GM12878 (cell line): ENCODE measurements at regions not wholly inside any gene's neighbourhood (a gene's known extent, or its start where the extent isn't known, plus 50 kb on each side); places are given as distances from the start of the nearest gene placed in this dataset.

ENCODE experiments used
- ATAC-seq: fragments of 200-7000 bp; cut with Tn5 transposase; 3 replicates; pipeline ENCODE4 v1.9.1; 2020; ENCODE audit warnings: mild to moderate bottlenecking, moderate library complexity
- BruUV-seq: library from RNA; stranded (reverse); fragments of 400-500 nt; replicated peaks from 2 replicates; lab custom pipeline; 2021; lab: Mats Ljungman, UMichigan
- CTCF ChIA-PET: fragments of 300-600 bp; sonication (Branson Sonifier 250); formaldehyde crosslinking; extraction: SDS; loops from one replicate; lab custom pipeline; 2021; ENCODE audit warnings: inconsistent platforms; lab: Yijun Ruan, JAX
- POLR2A ChIA-PET: fragments of 350-600 bp; formaldehyde crosslinking; extraction: SDS; loops from one replicate; lab custom pipeline; 2021; ENCODE audit warnings: inconsistent platforms; lab: Charles Lee
- RAD21 ChIA-PET: fragments of 300-600 bp; sonication (Branson Sonifier 250); formaldehyde crosslinking; loops from one replicate; lab custom pipeline; 2023; ENCODE audit warnings: antibody characterized with exemption; ENCODE audit not compliant: unreplicated experiment; lab: Charles Lee
- SMC1A ChIA-PET: fragments of 300-600 bp; sonication (Branson Sonifier 250); formaldehyde crosslinking; loops from one replicate; lab custom pipeline; 2023; ENCODE audit not compliant: unreplicated experiment, uncharacterized antibody; lab: Charles Lee
- DNase-seq: peaks from one replicate; pipeline ENCODE4 v3.0.0-alpha.2; 2011; ENCODE audit warnings: low read depth, low spot score
- FAIRE-seq: peaks from 3 replicates; lab custom pipeline; 2011; peaks lifted over from hg19 to GRCh38; lab: Jason Lieb, UNC
- H2AFZ ChIP-seq: 2 replicates; pipeline ENCODE4 v1.6.0; 2011; ENCODE audit warnings: low read depth, low read length, control low read depth; ENCODE audit not compliant: control insufficient read depth
- H3K27ac ChIP-seq: 2 replicates; pipeline ENCODE4 v1.5.1; 2011; ENCODE audit warnings: control low read depth; ENCODE audit not compliant: control insufficient read depth, insufficient read depth
- H3K27me3 ChIP-seq, 2 experiments: replicated peaks in 1 of 2; 2 replicates each; pipeline versions ENCODE4 v1.6.0 to v1.6.1; 2011; ENCODE audit warnings: low read length in 1 of 2; ENCODE audit not compliant: control insufficient read depth in 2 of 2, insufficient read depth in 2 of 2
- H3K36me3 ChIP-seq, 2 experiments: 2 replicates each; pipeline ENCODE4 v1.5.1; 2011; ENCODE audit warnings: low read length in 1 of 2; ENCODE audit not compliant: control insufficient read depth in 2 of 2, insufficient read depth in 2 of 2
- H3K4me1 ChIP-seq: 2 replicates; pipeline ENCODE4 v1.6.1; 2011; ENCODE audit warnings: mild to moderate bottlenecking, low read length, moderate library complexity, mixed read lengths; ENCODE audit not compliant: control insufficient read depth, insufficient read depth
- H3K4me2 ChIP-seq: 2 replicates; pipeline ENCODE4 v1.6.0; 2011; ENCODE audit warnings: control low read depth; ENCODE audit not compliant: control insufficient read depth, insufficient read depth
- H3K4me3 ChIP-seq: fragments of 200-600 bp; sonication (generic); 2 replicates; pipeline ENCODE4 v1.5.1; 2016
- H3K79me2 ChIP-seq: 2 replicates; pipeline ENCODE4 v1.6.0; 2011; ENCODE audit warnings: low read length; ENCODE audit not compliant: control insufficient read depth, insufficient read depth
- H3K9ac ChIP-seq: 2 replicates; pipeline ENCODE4 v1.8.0; 2011; ENCODE audit warnings: low read length, control low read depth, mixed read lengths; ENCODE audit not compliant: control insufficient read depth, insufficient read depth
- H3K9me3 ChIP-seq: replicated peaks from 3 replicates; pipeline ENCODE4 v1.5.1; 2011; ENCODE audit warnings: mild to moderate bottlenecking, low read length; ENCODE audit not compliant: control insufficient read depth, insufficient read depth
- H4K20me1 ChIP-seq: 2 replicates; pipeline ENCODE4 v1.6.0; 2011; ENCODE audit not compliant: control insufficient read depth, insufficient read depth
- CTCF ChIP-seq, 3 experiments: IDR thresholded peaks in 2 of 3; conservative IDR thresholded peaks in 1 of 3; 2 replicates each; pipeline ENCODE4 v1.5.1; 2011; ENCODE audit warnings: low read depth in 3 of 3, low read length in 3 of 3, mild to moderate bottlenecking in 3 of 3, control low read depth in 2 of 3, moderate library complexity in 2 of 3, inconsistent platforms in 1 of 3, mixed read lengths in 1 of 3; ENCODE audit not compliant: control insufficient read depth in 2 of 3, insufficient read depth in 1 of 3; ENCODE audit errors: extremely low read depth in 1 of 3
- CUX1 ChIP-seq: IDR thresholded peaks from 2 replicates; pipeline ENCODE4 v1.6.1; 2012; ENCODE audit warnings: improper control_type of control experiment, low read depth, low read length; ENCODE audit not compliant: insufficient replicate concordance
- PAX5 ChIP-seq: IDR thresholded peaks from 2 replicates; pipeline ENCODE4 v1.6.1; 2011; ENCODE audit warnings: low read depth, low read length, borderline replicate concordance
- POLR2AphosphoS5 ChIP-seq: IDR thresholded peaks from 2 replicates; pipeline ENCODE4 v1.6.1; 2011; ENCODE audit warnings: mild to moderate bottlenecking, low read length, inconsistent platforms
- RCOR1 ChIP-seq: conservative IDR thresholded peaks from 2 replicates; pipeline ENCODE4 v1.6.1; 2012; ENCODE audit warnings: low read depth, low read length, improper control_type of control experiment
- SIX5 ChIP-seq: IDR thresholded peaks from 2 replicates; pipeline ENCODE4 v1.6.1; 2011; ENCODE audit warnings: mild to moderate bottlenecking, low read depth, low read length, moderate library complexity; ENCODE audit not compliant: severe bottlenecking
- TARDBP ChIP-seq: IDR thresholded peaks from 2 replicates; pipeline ENCODE4 v1.6.1; 2016; ENCODE audit warnings: borderline replicate concordance
- ZNF217 ChIP-seq: fragments of 450-650 bp; IDR thresholded peaks from 2 replicates; pipeline ENCODE4 v1.6.1; 2017; ENCODE audit warnings: antibody characterized with exemption, mild to moderate bottlenecking
- ZSCAN29 ChIP-seq: fragments of 450-650 bp; IDR thresholded peaks from 2 replicates; pipeline ENCODE4 v1.6.1; 2017; ENCODE audit warnings: mild to moderate bottlenecking, moderate library complexity
- WGBS: methylation state at CpG from one replicate; pipeline ENCODE4 v1.1.6; 2016; ENCODE audit warnings: low lambda C conversion rate; ENCODE audit not compliant: insufficient replicate concordance, insufficient coverage; ENCODE audit errors: missing lambda C conversion rate; 5-methylcytosine and 5-hydroxymethylcytosine counted together
- in situ Hi-C: fragments of 300-500 bp; cut with MboI; formaldehyde crosslinking; loops from 9 replicates; pipeline ENCODE4 v1.14.3; 2018; ENCODE audit warnings: mixed read lengths
- intact Hi-C: fragments of 100-400 bp; cut with micrococcal nuclease; formaldehyde crosslinking; loops from one replicate; pipeline ENCODE4 v1.14.2; 2022; ENCODE audit not compliant: unreplicated experiment

- FAIRE-seq (no peak), ATAC-seq (no peak), DNase-seq (no peak)
- CTCF ChIA-PET, result no interaction called here
- POLR2A ChIA-PET, result no interaction called here
- H3K36me3 ChIP-seq, result no peaks in the 10 kb centered on the region
- no peaks in the 10 kb centered on the region for H4K20me1 ChIP-seq
- no peak overlapping the region for H2AFZ ChIP-seq
- in situ Hi-C loops, result no loop called here
- no peaks in the 10 kb centered on the region for H3K27me3 ChIP-seq
- WGBS, result 3% methylated on average over 2 of the region's 2 CpGs
- H3K9me3 ChIP-seq, result no peaks in the 10 kb centered on the region
- TF ChIP-seq CUX1 (no peak), TARDBP (no peak), RCOR1 (no peak), ZSCAN29 (no peak), PAX5 (no peak), SIX5 (no peak), ZNF217 (no peak), POLR2AphosphoS5 (no peak), CTCF (IDR thresholded peaks at IDR 0.05 in 2 of 3, conservative IDR thresholded peaks at IDR 0.05 in 1 of 3; ENCODE audit: control insufficient read depth in 2 of 3, extremely low read depth in 1 of 3, insufficient read depth in 1 of 3, low read depth in 3 of 3, low read length in 3 of 3) (no peak)
- no peak overlapping the region for H3K4me3 ChIP-seq
- no peaks in the 10 kb centered on the region for H3K79me2 ChIP-seq
- RAD21 ChIA-PET, result no interaction called here
- SMC1A ChIA-PET, result no interaction called here
- no peak overlapping the region for H3K27ac ChIP-seq
- H3K4me1 ChIP-seq, result no peaks in the 10 kb centered on the region
- BruUV-seq, result no TSS peak
- H3K4me2 ChIP-seq, result no peak overlapping the region
- no peak overlapping the region for H3K9ac ChIP-seq
- intact Hi-C loops, result no loop called here
Measured at GRCh38 chr16:35134471-35134870, 1675.1 kb downstream of the TP53TG3F start.
